GM12865 (cell line): ENCODE measurements at regions not wholly inside any gene's neighbourhood (a gene's known extent, or its start where the extent isn't known, plus 50 kb on each side); places are given as distances from the start of the nearest gene placed in this dataset.

Experiments used
- DNase-seq: peaks from one replicate; pipeline ENCODE4 v3.0.0; 2010; ENCODE audit warnings: low read depth
- H3K4me3 ChIP-seq: 2 replicates; pipeline ENCODE4 v1.5.1; 2011; ENCODE audit warnings: mild to moderate bottlenecking, low read depth, low read length, control low read depth
- TF ChIP-seq, protein P1 (sequence below): IDR thresholded peaks from 2 replicates; pipeline ENCODE4 v1.5.1; 2011; ENCODE audit warnings: low read length, control low read depth, low read depth, inconsistent platforms; ENCODE audit not compliant: insufficient read depth; ENCODE audit errors: missing control alignments

- no peak overlapping the region for H3K4me3 ChIP-seq
- TF ChIP-seq, protein P1, sequence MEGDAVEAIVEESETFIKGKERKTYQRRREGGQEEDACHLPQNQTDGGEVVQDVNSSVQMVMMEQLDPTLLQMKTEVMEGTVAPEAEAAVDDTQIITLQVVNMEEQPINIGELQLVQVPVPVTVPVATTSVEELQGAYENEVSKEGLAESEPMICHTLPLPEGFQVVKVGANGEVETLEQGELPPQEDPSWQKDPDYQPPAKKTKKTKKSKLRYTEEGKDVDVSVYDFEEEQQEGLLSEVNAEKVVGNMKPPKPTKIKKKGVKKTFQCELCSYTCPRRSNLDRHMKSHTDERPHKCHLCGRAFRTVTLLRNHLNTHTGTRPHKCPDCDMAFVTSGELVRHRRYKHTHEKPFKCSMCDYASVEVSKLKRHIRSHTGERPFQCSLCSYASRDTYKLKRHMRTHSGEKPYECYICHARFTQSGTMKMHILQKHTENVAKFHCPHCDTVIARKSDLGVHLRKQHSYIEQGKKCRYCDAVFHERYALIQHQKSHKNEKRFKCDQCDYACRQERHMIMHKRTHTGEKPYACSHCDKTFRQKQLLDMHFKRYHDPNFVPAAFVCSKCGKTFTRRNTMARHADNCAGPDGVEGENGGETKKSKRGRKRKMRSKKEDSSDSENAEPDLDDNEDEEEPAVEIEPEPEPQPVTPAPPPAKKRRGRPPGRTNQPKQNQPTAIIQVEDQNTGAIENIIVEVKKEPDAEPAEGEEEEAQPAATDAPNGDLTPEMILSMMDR = no peak
- DNase-seq = no peak
These were observed 93.2 kb upstream of the CCDC150 start for GRCh38 chr2:196546151-196546919.

- TF ChIP-seq, protein P1 = no peak
- H3K4me3 ChIP-seq = no peak overlapping the region
- DNase-seq = no peak
These were observed 90.5 kb upstream of the CCDC150 start for GRCh38 chr2:196549052-196549451.

GRCh38 chr2:196551014-196551413, 88.5 kb upstream of the CCDC150 start:
- TF ChIP-seq, protein P1 = no peak
- DNase-seq = no peak
- no peak overlapping the region for H3K4me3 ChIP-seq

DNA sequence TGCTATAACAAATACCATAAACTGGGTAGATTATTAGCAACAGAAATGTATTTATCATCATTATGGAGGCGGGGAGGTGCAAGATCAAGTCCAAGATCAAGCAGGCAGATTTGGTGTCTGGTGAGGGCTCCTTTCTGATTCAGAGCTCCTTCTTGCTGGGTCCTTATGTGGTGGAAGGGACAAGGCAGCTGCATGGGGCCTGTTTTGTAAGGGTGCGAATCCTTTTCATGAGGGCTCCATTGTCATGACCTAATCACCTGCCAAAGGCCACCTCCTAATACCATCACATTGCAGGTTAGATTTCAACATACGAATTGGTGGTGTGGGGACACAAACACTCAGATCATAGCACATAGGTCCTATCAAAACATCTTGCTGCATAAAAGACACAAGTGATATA, 84.4 kb upstream of the CCDC150 start:
- DNase-seq = no peak
- TF ChIP-seq, protein P1 = no peak
- H3K4me3 ChIP-seq = no peak overlapping the region

GRCh38 chr2:196555726-196556125, 83.8 kb upstream of the CCDC150 start:
- TF ChIP-seq, protein P1 = no peak
- no peak overlapping the region for H3K4me3 ChIP-seq
- DNase-seq = no peak

DNA sequence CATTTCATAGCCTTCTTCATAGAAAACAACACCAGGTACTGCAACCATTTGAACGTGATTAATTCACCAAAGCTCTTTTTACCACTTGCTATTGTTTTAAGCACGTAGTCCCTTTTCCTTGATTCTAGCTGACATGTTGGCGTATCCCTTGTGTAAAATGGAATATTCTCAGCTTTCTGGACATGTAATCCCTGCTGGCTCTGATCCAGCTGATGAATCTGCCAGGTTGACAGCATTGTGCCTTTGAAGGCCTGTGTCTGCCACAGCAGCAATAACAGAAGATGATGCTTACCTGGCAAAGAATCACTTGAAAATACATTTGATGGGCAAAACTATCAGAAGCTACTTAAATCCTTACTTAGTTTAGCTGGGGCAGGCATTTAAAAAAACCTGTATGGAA, 81.0 kb upstream of the CCDC150 start:
- DNase-seq = no peak
- no peak overlapping the region for H3K4me3 ChIP-seq
- TF ChIP-seq, protein P1 = no peak

GRCh38 chr2:196563876-196564275, 75.6 kb upstream of the CCDC150 start:
- TF ChIP-seq, protein P1 = no peak
- no peak for DNase-seq

More at GRCh38 chr2:196563876-196564275, 75.6 kb upstream of the CCDC150 start:
- no peak overlapping the region for H3K4me3 ChIP-seq
